Loucy (cell line): ENCODE measurements at regions not wholly inside any gene's neighbourhood (a gene's known extent, or its start where the extent isn't known, plus 50 kb on each side); places are given as distances from the start of the nearest gene placed in this dataset.

ENCODE experiments used
- H2AFZ ChIP-seq: fragments of 200-600 bp; sonication (generic); 2 replicates; pipeline ENCODE4 v1.6.0; 2016; ENCODE audit warnings: antibody characterized with exemption, mild to moderate bottlenecking, low read length, moderate library complexity
- H3F3A ChIP-seq: fragments of 200-600 bp; 2 replicates; pipeline ENCODE4 v1.6.0; 2016; ENCODE audit warnings: antibody characterized with exemption, low read depth, mild to moderate bottlenecking
- H3K27me3 ChIP-seq: fragments of 200-600 bp; sonication (generic); 2 replicates; pipeline ENCODE4 v1.6.1; 2014; ENCODE audit warnings: low read length, mild to moderate bottlenecking; ENCODE audit not compliant: insufficient read depth, poor library complexity, severe bottlenecking
- H3K36me3 ChIP-seq: fragments of 200-600 bp; sonication (generic); 2 replicates; pipeline ENCODE4 v1.6.1; 2016; ENCODE audit warnings: low read length; ENCODE audit not compliant: insufficient read depth
- H3K4me1 ChIP-seq: fragments of 200-600 bp; sonication (generic); 2 replicates; pipeline ENCODE4 v1.5.1; 2014; ENCODE audit warnings: low read length, mild to moderate bottlenecking; ENCODE audit not compliant: insufficient read depth, poor library complexity, severe bottlenecking
- H3K4me2 ChIP-seq: fragments of 200-600 bp; sonication (generic); 2 replicates; pipeline ENCODE4 v1.6.0; 2014; ENCODE audit warnings: antibody characterized with exemption, low read length, low read depth, mild to moderate bottlenecking; ENCODE audit not compliant: poor library complexity, severe bottlenecking
- H3K4me3 ChIP-seq: fragments of 200-600 bp; sonication (generic); 2 replicates; pipeline ENCODE4 v1.5.1; 2014; ENCODE audit warnings: low read length, mild to moderate bottlenecking, mixed read lengths; ENCODE audit not compliant: poor library complexity, severe bottlenecking
- H3K79me2 ChIP-seq: fragments of 200-600 bp; sonication (generic); 2 replicates; pipeline ENCODE4 v1.6.1; 2014; ENCODE audit warnings: low read length; ENCODE audit not compliant: insufficient read depth
- H3K9ac ChIP-seq: fragments of 200-600 bp; sonication (generic); 2 replicates; pipeline ENCODE4 v1.6.0; 2014; ENCODE audit warnings: mild to moderate bottlenecking, low read depth, low read length, moderate library complexity; ENCODE audit not compliant: poor library complexity, severe bottlenecking
- H3K9me2 ChIP-seq: fragments of 200-600 bp; sonication (generic); replicated peaks from 2 replicates; pipeline ENCODE4 v1.6.1; 2016; ENCODE audit warnings: low read depth, low read length, mixed read lengths
- H3K9me3 ChIP-seq: fragments of 200-600 bp; sonication (generic); 2 replicates; pipeline ENCODE4 v1.6.1; 2014; ENCODE audit warnings: mild to moderate bottlenecking, antibody characterized with exemption, low read length, low read depth; ENCODE audit not compliant: insufficient read depth
- H4K20me1 ChIP-seq: fragments of 200-600 bp; sonication (generic); 2 replicates; pipeline ENCODE4 v1.6.0; 2014; ENCODE audit warnings: antibody characterized with exemption, low read length, mild to moderate bottlenecking; ENCODE audit not compliant: insufficient read depth, poor library complexity, severe bottlenecking
- CTCF ChIP-seq: fragments of 200-600 bp; sonication (generic); conservative IDR thresholded peaks from 2 replicates; pipeline ENCODE4 v1.5.1; 2014; ENCODE audit warnings: mild to moderate bottlenecking, antibody characterized with exemption, low read length
- EZH2phosphoT487 ChIP-seq: fragments of 200-600 bp; IDR thresholded peaks from 2 replicates; pipeline ENCODE4 v1.6.1; 2018; ENCODE audit warnings: antibody characterized with exemption, mild to moderate bottlenecking, moderate library complexity, borderline replicate concordance

- Histone ChIP-seq H3K4me3 (no peak overlapping the region), H2AFZ (no peak overlapping the region), H3K9me3 (no peaks in the 10 kb centered on the region), H3K9ac (no peak overlapping the region), H3K27me3 (no peaks in the 10 kb centered on the region), H3K79me2 (no peaks in the 10 kb centered on the region), H4K20me1 (no peaks in the 10 kb centered on the region), H3K36me3 (no peaks in the 10 kb centered on the region), H3K9me2 (no peaks in the 10 kb centered on the region), H3K4me2 (no peak overlapping the region), H3F3A (no peaks in the 10 kb centered on the region), H3K4me1 (no peaks in the 10 kb centered on the region)
- TF ChIP-seq EZH2phosphoT487 (no peak), CTCF (no peak)
These were observed 409.8 kb downstream of the TBL1XR1 start for GRCh38 chr3:176787506-176787905.

- no peaks in the 10 kb centered on the region for H3K27me3 ChIP-seq
These were observed 412.1 kb downstream of the TBL1XR1 start for GRCh38 chr3:176785171-176785570.

GRCh38 chr3:176780766-176781165 lies 416.5 kb downstream of the TBL1XR1 start:
- Histone ChIP-seq H3K27me3 (no peaks in the 10 kb centered on the region), H3K9ac (no peak overlapping the region), H3K36me3 (no peaks in the 10 kb centered on the region), H3K4me1 (no peaks in the 10 kb centered on the region), H3K9me3 (no peaks in the 10 kb centered on the region), H3K79me2 (no peaks in the 10 kb centered on the region), H3K4me3 (no peak overlapping the region), H4K20me1 (no peaks in the 10 kb centered on the region), H3K9me2 (no peaks in the 10 kb centered on the region), H3K4me2 (no peak overlapping the region), H3F3A (no peaks in the 10 kb centered on the region), H2AFZ (no peak overlapping the region)
- TF ChIP-seq CTCF = no peak

More at GRCh38 chr3:176785171-176785570, 412.1 kb downstream of the TBL1XR1 start:
- no peaks in the 10 kb centered on the region for H3K36me3 ChIP-seq
- H3K4me3 ChIP-seq = no peak overlapping the region
- H4K20me1 ChIP-seq = no peaks in the 10 kb centered on the region
- TF ChIP-seq CTCF = no peak
- TF ChIP-seq EZH2phosphoT487 = no peak
- H3K4me1 ChIP-seq = no peaks in the 10 kb centered on the region
- no peaks in the 10 kb centered on the region for H3F3A ChIP-seq
- H3K79me2 ChIP-seq = no peaks in the 10 kb centered on the region
- H3K9me2 ChIP-seq = no peaks in the 10 kb centered on the region
- H2AFZ ChIP-seq = no peak overlapping the region
- no peaks in the 10 kb centered on the region for H3K9me3 ChIP-seq
- no peak overlapping the region for H3K9ac ChIP-seq
- H3K4me2 ChIP-seq = no peak overlapping the region
